Activated T-cell treated with anti-CD3 and anti-CD28 coated beads for 24 hours (primary cell): ENCODE measurements at regions not wholly inside any gene's neighbourhood (a gene's known extent, or its start where the extent isn't known, plus 50 kb on each side); places are given as distances from the start of the nearest gene placed in this dataset.

Experiments
- DNase-seq: peaks from one replicate; pipeline ENCODE4 v3.0.0-alpha.2; 2020; ENCODE audit warnings: low read depth

- no peak for DNase-seq
These were observed 73.5 kb downstream of the GLI2 start for GRCh38 chr2:120809151-120809550.

GRCh38 chr2:120809609-120810440 lies 74.2 kb downstream of the GLI2 start:
- DNase-seq = no peak

GRCh38 chr2:120810639-120811038 lies 75.0 kb downstream of the GLI2 start:
- DNase-seq = no peak

GRCh38 chr2:120812866-120813265 lies 77.2 kb downstream of the GLI2 start:
- no peak for DNase-seq

- DNase-seq = no peak
These were observed 78.7 kb downstream of the GLI2 start for GRCh38 chr2:120814352-120814751.

GRCh38 chr2:120815292-120815691 lies 79.6 kb downstream of the GLI2 start:
- DNase-seq = no peak

GRCh38 chr2:120817136-120817955 lies 81.7 kb downstream of the GLI2 start:
- DNase-seq = no peak

GRCh38 chr2:120817956-120818325 lies 82.3 kb downstream of the GLI2 start:
- no peak for DNase-seq

- no peak for DNase-seq
These were observed 82.8 kb downstream of the GLI2 start for GRCh38 chr2:120818441-120818920.

- DNase-seq = no peak
These were observed 84.1 kb downstream of the GLI2 start for GRCh38 chr2:120819720-120820210.

GRCh38 chr2:120820263-120820952 lies 84.7 kb downstream of the GLI2 start:
- DNase-seq = no peak

- DNase-seq = no peak
These were observed 85.2 kb downstream of the GLI2 start for GRCh38 chr2:120820953-120821279.

- DNase-seq = no peak
These were observed 85.9 kb downstream of the GLI2 start for GRCh38 chr2:120821446-120822160.

GRCh38 chr2:120822933-120823332 lies 87.3 kb downstream of the GLI2 start:
- DNase-seq = no peak

GRCh38 chr2:120823551-120823950 lies 87.9 kb downstream of the GLI2 start:
- no peak for DNase-seq

- no peak for DNase-seq
These were observed 88.6 kb downstream of the GLI2 start for GRCh38 chr2:120824246-120824645.

- DNase-seq = no peak
These were observed 89.9 kb downstream of the GLI2 start for GRCh38 chr2:120825370-120826259.

- no peak for DNase-seq
These were observed 90.6 kb downstream of the GLI2 start for GRCh38 chr2:120826260-120826648.

GRCh38 chr2:120826716-120827410 lies 91.2 kb downstream of the GLI2 start:
- DNase-seq = no peak

- no peak for DNase-seq
These were observed 92.4 kb downstream of the GLI2 start for GRCh38 chr2:120828066-120828465.
